GM19025 (cell line): ENCODE measurements at regions not wholly inside any gene's neighbourhood (a gene's known extent, or its start where the extent isn't known, plus 50 kb on each side); places are given as distances from the start of the nearest gene placed in this dataset.
A peak's percentile ranks its signal among the peaks of the same experiment; 100 is the strongest.

Experiments
- ATAC-seq: cut with Tn5 transposase; IDR thresholded peaks from one replicate; pipeline ENCODE4 v1.9.1; 2021; ENCODE audit warnings: mild to moderate bottlenecking, low read depth, moderate library complexity; ENCODE audit not compliant: unreplicated experiment

DNA sequence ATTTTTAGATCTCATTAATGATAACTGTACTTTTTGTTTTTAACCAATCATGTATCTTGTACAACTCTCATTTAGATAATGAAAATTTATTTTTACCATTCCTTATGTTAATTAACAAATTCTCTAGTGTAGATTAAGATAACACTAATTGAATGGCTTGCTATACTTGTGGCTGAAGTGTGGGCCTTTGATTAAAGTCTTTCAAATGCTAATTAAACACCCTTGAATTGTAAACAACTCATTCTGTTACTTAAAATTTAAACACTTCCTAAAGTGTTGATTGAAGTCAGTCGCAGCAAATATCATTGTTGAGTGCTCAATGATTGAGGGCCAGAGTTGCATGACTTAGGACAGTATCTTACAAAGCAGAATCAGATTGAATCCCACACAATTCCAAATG is 109.8 kb upstream of the GULP1 start:
- ATAC-seq: no peak

DNA sequence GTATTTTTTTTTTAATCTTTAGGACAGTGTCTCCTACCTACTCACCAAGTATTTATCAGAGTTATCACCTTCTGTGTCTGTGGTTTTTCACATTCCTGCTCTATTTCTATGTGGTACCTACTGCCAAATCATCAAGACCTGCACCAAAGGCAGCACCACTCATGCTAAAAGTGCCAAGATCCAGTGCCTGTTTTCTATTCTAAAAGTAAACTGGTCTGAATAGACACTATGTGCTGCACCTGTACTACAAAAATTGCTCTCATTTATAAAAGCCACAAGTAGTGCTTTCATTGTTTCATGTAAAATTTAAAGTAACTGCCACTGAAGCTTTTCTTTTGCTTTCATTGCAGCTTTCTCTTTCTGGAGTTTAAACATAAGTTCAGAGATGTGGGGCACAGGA is 103.9 kb upstream of the GULP1 start:
- no peak for ATAC-seq

DNA sequence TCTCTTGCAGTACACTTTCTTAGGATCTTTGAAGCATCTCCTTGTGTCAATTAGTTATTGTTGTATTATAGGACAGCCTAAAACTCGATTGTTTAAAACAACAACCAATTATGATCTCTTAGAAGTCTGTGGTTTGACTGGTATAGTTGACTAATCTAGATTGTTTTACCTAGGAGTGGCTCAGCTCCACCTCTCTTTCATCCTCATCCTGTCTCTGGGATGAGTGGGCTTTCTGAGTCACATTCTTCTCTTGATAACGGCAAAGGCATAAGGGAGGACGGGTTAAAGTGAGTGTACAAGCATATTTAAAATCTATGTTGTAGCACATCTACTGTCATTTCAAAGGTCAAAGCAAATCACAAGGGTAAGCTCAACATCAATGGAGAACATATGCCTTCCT is 102.3 kb upstream of the GULP1 start:
- no peak for ATAC-seq

DNA sequence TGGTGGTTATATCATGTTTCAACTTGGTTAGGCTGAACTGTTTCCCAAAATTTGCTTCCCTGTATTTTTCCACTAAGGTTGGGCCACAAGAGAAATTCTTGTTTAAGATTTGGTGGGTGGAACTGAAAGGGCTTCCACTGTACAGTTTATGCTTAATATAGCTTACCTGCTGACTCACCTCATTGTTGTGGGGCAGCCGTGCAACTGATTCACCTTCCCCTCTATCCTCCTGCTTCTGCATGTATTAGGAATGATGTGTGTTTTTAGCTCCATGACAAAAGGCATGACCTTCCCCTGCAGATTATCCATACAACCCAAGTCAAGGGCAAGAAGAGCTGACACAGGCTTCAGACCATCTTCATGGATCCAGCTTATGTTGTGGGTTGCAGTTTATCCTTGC is 98.4 kb upstream of the GULP1 start:
- no peak for ATAC-seq

DNA sequence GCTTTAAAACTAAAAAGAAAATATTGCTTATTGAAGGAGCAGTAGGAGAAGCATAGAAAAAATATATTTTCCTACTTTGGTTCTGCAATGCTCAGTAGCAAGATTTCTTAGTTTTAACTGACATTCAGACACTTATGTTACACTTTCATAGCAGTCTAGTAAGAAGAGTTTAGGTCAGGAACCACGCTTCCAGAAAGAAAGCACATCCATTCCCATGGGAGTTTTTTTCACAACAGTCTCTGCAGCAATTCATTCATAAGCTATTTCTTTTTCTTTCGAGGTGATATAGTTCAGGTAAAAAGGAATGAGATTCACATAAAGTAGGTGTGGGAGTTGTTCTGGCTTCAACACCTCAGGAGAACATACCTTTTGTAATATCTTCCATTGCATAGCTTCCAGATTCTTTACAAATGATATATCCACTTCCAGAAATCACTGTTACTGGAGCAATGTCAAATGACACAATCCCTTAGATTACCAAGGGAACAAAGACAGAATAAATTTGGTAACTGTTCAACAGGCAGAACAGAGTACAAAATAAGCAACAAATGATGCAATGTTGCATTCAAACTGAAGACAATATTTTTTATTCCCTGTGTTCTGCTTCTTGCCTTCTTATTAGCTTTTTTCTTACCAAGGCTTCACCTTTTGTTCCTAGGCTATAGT is 95.2 kb upstream of the GULP1 start:
- no peak for ATAC-seq

DNA sequence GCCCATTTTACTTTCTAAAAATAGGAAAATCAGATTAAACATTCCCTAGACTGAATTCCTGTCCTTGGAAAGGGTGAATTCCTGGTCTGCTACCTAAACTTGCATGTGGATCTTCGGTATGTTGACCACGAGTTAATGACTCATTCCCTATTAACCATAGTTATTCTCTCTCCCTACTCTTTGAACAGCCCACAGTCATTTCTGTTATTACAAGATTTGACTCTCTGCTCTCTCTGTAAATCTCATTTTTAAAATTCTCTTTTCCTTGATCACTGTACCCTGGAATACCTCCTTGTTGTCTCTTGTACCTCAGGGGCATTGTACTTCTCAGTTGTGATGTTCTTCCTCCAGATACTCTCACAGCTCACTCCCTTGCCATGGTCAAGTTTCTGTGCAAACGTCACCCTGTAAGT is 92.0 kb upstream of the GULP1 start:
- ATAC-seq: no peak

DNA sequence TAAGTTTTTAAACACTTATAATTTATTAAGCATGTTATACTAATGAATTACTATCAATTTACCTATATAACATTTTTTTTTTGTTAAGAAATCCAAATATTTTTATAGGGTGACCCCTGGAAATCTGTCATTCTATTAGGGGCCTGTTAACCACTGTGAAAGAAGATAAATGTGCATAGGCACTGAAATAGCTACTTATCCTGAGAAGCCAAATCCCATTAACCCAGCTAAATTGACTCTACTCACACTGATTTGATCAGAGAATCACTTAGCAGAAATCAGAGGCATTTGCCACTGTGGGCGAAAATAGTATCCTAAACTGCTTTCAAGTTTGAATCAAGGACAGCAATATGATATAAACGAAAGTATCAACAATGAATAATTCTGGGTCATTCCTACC is 90.0 kb upstream of the GULP1 start:
- no peak for ATAC-seq

DNA sequence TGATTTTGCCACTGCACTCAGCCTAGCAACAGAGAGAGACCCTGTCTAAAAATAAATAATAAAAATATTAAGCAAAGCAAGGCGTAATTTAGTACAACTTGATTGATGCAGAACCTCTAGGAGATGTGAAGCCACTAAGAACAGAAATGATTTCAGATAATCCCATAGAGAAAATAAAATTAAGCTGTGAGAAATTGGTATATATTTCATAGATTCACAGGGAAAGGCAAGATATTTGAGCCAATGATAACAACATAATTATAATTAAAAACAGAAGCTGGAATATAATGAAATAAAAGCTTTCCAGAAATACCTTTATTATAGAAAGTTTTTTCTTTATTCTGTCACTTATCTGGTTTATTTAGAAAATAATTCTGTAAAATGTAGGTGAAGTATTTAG is 88.9 kb upstream of the GULP1 start:
- ATAC-seq: no peak

DNA sequence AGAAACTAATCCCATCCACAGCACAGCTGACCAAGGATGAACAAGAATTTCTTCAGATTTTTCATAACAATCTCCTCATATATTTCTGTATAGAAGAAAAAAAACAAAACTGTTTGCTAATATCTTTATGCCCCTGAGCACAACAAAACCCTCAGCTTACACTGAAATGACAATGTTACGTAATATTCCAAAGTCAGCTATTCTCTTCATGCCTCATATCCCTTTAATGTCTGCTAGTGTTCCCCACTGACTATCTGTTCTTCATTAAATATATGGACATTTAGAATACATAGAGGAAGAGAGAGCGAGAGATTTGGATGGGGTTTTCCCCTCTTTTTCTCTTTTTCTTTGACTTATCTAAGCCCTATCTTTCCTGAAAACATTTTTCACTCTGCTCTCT is 87.9 kb upstream of the GULP1 start:
- no peak for ATAC-seq

DNA sequence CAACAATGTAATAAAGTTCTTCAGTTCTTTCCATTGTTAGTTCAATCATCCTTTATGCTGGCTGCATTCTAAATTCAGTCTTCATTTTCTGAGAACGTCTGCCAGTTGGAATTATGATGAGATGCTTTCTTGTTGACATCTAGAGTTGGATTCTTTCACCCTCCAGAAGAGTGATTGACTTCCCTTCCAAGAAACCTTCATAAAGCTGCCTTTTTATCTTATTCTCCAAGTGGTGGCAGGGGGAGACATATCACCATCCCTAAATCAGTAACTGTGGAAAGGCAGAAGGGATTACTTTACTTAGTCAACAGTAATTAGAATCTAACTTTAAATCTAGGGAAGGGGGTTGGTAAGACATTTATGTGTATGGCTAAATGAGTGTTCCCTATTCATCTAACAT is 86.8 kb upstream of the GULP1 start:
- no peak for ATAC-seq

DNA sequence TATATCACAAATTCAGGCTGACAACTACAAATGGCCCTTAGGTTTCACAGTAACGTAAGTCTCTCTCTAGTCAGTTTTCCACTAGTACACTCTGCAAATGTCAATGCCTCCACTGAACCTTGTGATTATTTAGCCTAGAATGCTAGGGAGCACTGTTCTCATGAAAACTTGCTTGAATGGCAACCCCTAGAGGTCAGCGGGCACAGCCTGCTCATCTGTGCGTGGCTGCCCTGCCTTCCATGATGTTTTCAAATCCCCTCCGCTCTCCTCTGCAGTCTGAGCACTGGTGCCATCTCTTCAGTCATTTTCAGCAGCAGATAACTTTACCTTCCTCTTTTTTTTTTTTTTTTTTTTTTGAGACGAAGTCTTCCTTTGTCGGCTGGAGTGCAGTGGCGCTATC is 84.1 kb upstream of the GULP1 start:
- ATAC-seq: no peak

DNA sequence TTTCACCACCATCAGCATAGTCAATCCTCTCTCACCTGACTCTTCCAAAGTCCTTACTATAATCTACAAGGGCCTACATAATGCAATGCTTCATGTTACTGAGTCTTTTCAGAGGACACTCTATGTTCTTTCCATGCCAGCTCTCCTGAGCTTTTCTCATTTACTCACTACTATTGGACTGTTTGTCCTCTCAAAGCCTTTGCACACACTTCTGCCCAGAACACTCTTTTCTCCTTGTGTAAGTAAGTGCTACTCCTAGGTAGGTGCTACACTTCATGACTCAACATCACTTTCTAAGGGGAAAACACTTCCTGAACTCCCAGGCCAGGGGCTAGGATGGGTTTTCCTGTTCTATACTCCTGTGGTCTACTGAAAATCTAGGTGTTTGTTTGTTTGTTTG is 82.5 kb upstream of the GULP1 start:
- no peak for ATAC-seq

DNA sequence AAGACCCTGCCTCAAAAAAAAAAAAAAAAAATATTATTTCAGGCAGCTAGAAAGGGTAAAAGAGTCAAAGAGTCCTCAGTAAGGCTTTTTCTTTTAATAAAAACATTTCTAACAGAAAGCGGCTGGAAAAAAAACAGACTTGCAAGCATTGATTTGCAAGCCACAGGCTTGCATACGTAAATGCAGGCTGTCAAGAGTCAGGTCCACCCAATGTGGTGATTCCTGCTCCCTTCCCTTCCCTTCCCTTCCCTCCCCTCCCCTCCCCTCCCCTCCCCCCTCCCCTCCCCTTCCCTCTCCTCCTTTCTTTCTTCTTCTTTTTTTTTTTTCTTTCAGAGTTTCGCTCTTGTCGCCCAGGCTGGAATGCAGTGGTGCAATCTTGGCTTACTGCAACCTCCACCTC is 74.4 kb upstream of the GULP1 start:
- no peak for ATAC-seq

DNA sequence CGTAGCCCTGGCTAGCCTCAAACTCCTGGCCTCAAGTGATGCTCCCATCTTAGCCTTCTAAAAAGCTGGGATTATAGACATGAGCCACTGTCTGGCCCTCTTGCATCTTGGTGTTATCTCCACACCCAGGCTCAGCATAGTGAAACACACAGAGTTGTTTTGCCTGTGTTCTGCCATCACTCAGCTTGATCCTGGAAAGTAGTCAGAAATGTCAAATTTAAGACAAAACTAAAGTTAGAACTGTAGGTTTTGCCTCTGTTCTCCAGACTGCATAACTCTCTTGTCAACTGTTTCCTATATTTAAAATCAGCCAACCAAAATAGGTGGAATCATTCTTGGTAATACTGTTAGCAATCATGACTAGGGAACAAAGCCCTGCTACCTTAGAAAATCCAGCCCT is 72.1 kb upstream of the GULP1 start:
- ATAC-seq: no peak

DNA sequence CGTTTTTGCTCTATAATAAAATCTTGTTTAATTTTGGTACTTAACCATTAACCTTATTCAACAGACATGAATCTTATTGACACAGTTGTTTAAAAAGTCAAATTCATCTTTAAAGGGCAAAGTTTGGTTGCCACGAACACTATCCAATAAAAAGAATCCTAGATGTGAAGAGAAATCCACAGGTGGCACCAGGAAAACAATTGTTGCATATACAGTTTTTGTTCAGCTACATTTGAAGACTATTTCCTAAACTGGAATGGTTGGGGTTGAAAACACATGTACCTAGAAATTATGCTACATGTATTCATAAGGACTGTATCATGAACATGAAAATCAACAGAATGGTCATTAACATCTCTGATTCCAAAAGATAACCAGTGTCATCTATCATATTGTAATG is 71.1 kb upstream of the GULP1 start:
- no peak for ATAC-seq

DNA sequence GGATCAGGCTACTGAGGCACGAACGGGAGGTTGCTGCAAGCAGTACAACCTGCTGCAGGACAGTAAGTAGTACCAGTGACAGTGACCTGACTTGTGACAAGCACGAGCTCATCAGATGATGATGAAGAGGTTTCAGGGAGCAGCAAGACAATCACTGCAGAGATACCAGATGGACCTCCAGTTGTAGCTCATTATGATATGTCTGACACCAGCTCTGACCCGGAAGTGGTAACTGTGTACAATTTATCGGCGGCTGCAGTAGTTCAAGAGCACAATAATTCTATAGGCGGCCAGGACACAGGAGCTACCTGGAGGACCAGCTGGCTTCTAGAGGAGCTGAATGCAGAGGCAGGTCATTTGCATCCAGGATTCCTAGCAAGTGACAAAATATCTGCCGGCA is 64.0 kb upstream of the GULP1 start:
- no peak for ATAC-seq

DNA sequence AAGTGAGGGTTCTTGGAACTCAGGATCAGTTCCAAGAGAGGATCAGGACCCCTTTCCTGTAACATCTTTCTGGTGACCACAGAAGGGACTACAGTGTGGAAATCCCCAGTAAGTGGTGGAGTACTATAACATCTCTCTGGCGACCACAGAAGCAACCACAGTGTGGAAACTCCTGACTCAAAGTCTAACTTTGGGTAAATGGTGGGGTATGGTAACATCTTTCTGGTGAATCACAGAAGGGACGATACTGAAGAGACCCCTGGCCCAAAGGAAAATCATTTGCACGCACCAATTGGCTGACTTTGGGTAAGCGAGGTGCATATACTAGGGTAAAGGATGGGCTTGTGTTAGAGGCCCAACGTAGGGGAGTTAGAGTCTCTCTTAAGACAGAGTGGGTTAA is 56.3 kb upstream of the GULP1 start:
- peak; percentile 93 for ATAC-seq

DNA sequence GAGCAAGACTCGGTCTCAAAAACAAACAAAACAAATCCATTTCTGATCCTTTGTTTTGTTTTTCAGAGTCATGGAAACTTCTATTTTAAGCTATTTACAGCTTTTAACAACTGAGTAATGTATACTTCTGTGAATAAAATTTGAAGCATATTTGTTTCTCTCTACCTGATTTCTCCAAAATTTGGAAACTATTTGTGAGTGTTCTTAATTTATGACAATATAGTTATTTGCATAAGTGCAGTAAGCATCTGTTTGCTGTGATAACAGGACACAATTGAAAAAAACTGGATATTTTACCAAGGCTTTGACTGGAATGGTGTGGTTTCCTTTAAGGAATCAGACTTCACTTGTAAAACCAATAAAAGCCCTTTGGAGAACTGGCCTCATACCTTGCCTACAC is 53.3 kb upstream of the GULP1 start:
- no peak for ATAC-seq
